Endothelial cell (in vitro differentiated cells): ENCODE measurements at regions not wholly inside any gene's neighbourhood (a gene's known extent, or its start where the extent isn't known, plus 50 kb on each side); places are given as distances from the start of the nearest gene placed in this dataset.

Experiments used
- DNase-seq: peaks from one replicate; pipeline ENCODE4 v3.0.0; 2021; ENCODE audit warnings: low spot score
- H3K27ac Mint-ChIP-seq: one replicate; pipeline ENCODE4 v1.8.0; 2021; ENCODE audit warnings: mixed read lengths, inconsistent platforms; ENCODE audit not compliant: unreplicated experiment
- H3K27me3 Mint-ChIP-seq: one replicate; pipeline ENCODE4 v1.8.0; 2021; ENCODE audit warnings: mild to moderate bottlenecking, moderate library complexity, mixed read lengths, inconsistent platforms; ENCODE audit not compliant: unreplicated experiment
- H3K36me3 Mint-ChIP-seq: one replicate; pipeline ENCODE4 v1.8.0; 2021; ENCODE audit warnings: mild to moderate bottlenecking, low read depth, mixed read lengths, inconsistent platforms; ENCODE audit not compliant: unreplicated experiment
- H3K4me1 Mint-ChIP-seq: one replicate; pipeline ENCODE4 v1.8.0; 2021; ENCODE audit warnings: mild to moderate bottlenecking, mixed read lengths, inconsistent platforms; ENCODE audit not compliant: unreplicated experiment
- H3K4me3 Mint-ChIP-seq: one replicate; pipeline ENCODE4 v1.8.0; 2021; ENCODE audit warnings: mild to moderate bottlenecking, mixed read lengths, inconsistent platforms; ENCODE audit not compliant: unreplicated experiment
- H3K9me3 Mint-ChIP-seq: one replicate; pipeline ENCODE4 v1.8.0; 2021; ENCODE audit warnings: mixed read lengths, inconsistent platforms; ENCODE audit not compliant: unreplicated experiment
- TF ChIP-seq, protein P1 (sequence below): fragments of 200-600 bp; sonication (generic); IDR thresholded peaks from one replicate; pipeline ENCODE4 v1.5.0; 2021; ENCODE audit warnings: antibody characterized with exemption; ENCODE audit not compliant: unreplicated experiment

DNA sequence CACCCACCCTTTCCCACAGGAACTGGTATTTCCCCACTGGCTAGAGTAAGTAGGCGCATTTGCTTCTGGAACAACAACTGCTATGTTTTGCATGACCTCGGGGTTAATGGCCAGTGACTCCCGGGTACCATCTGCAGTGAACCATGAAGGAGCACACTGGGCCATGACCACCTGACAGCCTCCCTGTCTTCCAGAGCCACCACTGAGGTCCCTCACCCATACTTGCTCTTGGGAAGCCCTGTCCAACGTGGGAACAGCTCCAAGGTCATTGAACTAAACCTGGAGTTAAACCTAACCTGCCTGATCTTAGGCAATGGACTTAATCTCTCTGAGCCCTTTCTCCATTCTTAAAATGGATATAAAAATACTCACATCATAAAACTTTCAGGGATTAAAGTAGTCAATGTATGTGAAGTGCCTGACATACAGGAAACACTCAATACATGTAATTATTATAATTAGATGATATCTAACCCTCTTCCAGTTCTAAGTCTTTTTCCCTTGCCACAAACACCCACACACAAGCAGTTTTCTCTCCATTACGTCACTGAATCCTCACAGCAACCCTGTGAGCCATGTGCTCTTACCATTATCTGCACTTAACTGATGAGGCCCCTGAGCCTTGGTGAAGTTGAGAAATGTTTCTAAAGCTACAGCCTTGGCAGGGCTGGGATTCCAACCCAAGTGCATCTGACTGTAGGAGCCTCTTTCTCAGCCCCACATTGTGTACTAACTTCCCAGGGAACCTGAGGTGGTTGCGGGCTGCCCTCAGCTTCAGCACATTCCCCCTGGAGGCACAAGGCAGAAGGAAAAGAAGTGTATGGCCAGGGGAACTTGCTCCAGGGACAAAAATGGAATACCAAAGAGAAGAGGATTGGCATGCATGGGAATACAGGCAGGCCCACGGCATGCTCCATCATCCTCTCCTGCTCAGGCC, 74.5 kb upstream of the NCAM1 start:
- Mint-ChIP-seq H3K4me1 (no peaks in the 10 kb centered on the region), H3K4me3 (no peak overlapping the region), H3K36me3 (no peaks in the 10 kb centered on the region), H3K27me3 (no peaks in the 10 kb centered on the region), H3K27ac (no peak overlapping the region), H3K9me3 (no peaks in the 10 kb centered on the region)
- DNase-seq, result no peak
- TF ChIP-seq, protein P1, sequence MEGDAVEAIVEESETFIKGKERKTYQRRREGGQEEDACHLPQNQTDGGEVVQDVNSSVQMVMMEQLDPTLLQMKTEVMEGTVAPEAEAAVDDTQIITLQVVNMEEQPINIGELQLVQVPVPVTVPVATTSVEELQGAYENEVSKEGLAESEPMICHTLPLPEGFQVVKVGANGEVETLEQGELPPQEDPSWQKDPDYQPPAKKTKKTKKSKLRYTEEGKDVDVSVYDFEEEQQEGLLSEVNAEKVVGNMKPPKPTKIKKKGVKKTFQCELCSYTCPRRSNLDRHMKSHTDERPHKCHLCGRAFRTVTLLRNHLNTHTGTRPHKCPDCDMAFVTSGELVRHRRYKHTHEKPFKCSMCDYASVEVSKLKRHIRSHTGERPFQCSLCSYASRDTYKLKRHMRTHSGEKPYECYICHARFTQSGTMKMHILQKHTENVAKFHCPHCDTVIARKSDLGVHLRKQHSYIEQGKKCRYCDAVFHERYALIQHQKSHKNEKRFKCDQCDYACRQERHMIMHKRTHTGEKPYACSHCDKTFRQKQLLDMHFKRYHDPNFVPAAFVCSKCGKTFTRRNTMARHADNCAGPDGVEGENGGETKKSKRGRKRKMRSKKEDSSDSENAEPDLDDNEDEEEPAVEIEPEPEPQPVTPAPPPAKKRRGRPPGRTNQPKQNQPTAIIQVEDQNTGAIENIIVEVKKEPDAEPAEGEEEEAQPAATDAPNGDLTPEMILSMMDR, result no peak

DNA sequence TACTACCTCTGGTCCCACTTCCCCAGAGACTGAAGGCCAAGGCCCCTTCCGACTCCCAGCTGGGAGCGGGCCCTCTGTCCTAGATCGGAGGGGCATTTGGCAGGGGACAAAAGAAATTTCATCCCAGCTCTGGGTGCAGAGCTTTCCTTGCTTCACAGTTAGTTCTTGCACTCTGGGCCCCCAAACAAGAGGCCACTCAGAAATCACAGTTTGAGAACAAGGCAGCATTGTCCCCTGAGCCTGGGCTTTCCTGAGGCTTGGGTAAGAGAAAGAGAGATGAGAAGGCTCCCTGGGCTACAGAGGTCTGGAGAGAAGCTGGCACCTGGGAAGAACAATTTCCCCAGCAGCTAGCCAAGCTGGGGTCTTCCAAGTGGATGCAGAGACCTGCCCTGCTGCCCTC, 71.8 kb upstream of the NCAM1 start:
- H3K27me3 Mint-ChIP-seq, result no peaks in the 10 kb centered on the region
- no peaks in the 10 kb centered on the region for H3K4me1 Mint-ChIP-seq
- no peak for DNase-seq
- TF ChIP-seq, protein P1, result no peak
- H3K36me3 Mint-ChIP-seq, result no peaks in the 10 kb centered on the region
- H3K27ac Mint-ChIP-seq, result no peak overlapping the region
- no peak overlapping the region for H3K4me3 Mint-ChIP-seq
- H3K9me3 Mint-ChIP-seq, result no peaks in the 10 kb centered on the region

DNA sequence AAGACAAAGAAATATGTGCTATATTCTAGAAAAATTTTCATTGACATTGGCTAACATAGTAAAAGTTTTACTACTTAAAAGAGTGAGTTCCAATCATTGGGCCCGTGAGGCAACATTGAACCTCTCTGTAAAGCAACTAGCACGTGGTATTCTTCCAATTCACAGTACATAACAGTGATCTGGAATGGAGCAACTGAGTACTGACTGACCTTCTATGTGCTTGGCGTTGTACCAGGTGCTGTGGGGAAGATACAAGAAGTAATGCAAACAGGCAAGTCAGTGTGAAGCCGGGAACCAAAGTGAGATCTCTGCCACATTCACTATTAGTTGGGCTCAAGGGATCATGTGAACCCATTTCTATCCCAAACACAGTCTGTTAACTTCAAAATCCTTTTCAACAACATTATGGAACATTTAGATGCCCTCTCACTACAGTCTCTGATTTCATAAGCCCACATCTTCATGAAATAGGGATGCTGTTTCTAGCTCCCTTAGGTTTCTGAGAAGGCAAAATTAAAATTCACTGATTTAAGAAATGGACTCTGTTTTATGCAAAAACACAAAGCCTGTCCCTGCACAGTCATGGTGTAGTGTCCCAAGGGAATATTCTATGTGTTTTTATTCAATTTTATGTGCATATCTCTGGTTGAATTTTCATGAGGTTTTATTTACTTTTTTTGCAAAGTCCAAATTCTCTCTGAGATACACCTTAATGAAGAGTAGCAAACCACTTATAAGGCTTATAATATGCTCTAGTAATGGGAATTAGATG, 61.8 kb upstream of the NCAM1 start:
- H3K4me3 Mint-ChIP-seq, result no peak overlapping the region
- H3K9me3 Mint-ChIP-seq, result no peaks in the 10 kb centered on the region
- TF ChIP-seq, protein P1, result no peak
- H3K4me1 Mint-ChIP-seq, result no peaks in the 10 kb centered on the region
- no peaks in the 10 kb centered on the region for H3K36me3 Mint-ChIP-seq
- no peaks in the 10 kb centered on the region for H3K27me3 Mint-ChIP-seq
- no peak for DNase-seq
- H3K27ac Mint-ChIP-seq, result no peak overlapping the region

DNA sequence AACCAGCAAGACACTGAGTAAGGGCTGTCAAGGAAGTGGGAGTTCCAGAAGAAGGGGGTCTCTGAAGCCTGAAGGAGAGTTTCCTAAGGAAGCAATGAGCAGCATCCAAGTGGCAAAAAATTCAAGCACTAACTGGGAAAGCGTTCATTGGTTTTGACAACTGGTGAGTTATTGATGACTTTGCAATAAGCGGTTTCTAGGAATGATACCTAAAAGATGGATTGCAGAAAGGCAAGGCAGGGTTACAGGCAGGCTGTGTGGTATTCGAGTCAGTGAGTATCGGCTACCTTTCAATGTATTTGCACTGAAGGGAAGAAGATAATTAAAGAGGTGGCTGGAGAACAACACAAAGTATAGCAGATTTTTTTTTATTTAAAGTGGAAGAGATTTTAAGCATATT, 59.3 kb upstream of the NCAM1 start:
- no peaks in the 10 kb centered on the region for H3K36me3 Mint-ChIP-seq
- no peaks in the 10 kb centered on the region for H3K27me3 Mint-ChIP-seq
- H3K27ac Mint-ChIP-seq, result no peak overlapping the region
- TF ChIP-seq, protein P1, result no peak
- H3K4me3 Mint-ChIP-seq, result no peak overlapping the region
- H3K4me1 Mint-ChIP-seq, result no peaks in the 10 kb centered on the region
- H3K9me3 Mint-ChIP-seq, result no peaks in the 10 kb centered on the region
- no peak for DNase-seq
